ENCODE measurements at regions not wholly inside any gene's neighbourhood (a gene's known extent, or its start where the extent isn't known, plus 50 kb on each side); places are given as distances from the start of the nearest gene placed in this dataset.
A peak's percentile ranks its signal among the peaks of the same experiment; 100 is the strongest.

DNA sequence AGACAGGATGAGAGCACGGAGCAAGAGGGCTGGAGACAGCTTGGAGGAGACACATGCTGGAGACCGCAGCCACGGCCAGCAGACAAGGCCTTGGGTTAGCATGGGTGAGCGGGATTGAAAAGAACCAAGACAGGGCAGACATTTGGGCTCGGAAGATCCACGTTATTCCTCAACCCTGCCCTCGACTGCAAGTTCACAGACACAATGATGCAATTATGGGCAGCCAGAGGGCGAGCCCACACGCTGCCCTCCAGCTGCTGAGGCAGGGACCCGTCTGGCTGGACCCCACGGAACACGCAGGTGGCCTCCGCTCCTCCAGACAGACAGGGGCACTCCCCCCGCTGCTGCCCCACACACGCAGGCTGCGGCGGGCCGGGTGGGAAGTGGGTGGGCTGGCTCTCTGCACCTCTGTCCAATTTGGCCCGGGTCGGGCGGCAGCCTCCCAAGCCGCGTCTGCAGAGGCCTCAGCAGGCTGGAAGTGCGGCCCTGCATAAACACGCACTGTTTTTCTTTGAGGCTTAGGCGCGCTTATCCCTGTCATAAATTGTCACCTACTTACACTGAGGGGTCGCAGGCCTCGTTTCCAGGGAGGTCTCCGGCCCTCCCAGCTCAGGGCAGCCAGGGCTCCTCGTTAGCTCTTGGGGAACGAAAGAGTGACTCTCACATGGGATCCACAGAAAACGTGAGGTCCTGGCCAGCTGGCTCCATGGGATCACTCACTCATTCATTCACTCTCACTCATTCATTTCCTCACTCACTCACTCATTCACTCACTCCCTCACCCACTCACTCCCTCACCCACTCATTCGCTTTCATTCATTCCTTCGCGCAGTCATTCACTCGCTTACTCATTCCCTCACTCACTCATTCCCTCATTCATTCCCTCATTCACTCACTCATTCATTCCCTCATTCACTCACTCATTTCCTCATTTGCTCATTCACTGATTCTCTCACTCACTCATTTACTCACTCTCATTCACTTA is 303.9 kb downstream of the C16orf95 start (continued):
- TF ChIP-seq ZNF366 (tag by site-specific recombination; conservative IDR thresholded peaks at IDR 0.05) (0 out of 2 replicates have a peak, but pooled peaks have one; percentile 7), ZFHX2 (tag by site-specific recombination; conservative IDR thresholded peaks at IDR 0.05) (peak; percentile 52; the same call in 1 of the 2 replicates), ZNF544 (tag by site-specific recombination; IDR thresholded peaks at IDR 0.05) (no peak)

DNA sequence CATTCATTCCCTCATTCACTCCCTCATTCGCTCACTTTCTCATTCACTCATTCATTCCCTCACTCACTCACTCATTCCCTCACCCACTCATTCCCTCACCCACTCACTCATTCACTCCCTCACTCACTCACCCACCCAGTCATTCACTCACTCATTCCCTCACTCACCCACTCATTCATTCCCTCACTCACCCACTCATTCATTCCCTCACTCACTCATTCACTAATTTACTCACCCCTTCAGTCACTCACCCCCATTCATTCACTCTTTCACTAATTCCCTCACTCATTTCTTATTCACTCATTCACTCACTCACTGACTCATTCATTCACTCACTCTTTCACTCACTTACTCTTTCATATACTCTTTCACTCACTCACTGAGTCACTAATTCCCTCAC is 303.1 kb downstream of the C16orf95 start:
- TF ChIP-seq ZBTB17 (tag by site-specific recombination; IDR thresholded peaks at IDR 0.05) = no peak
- no peak for TF ChIP-seq ZNF555 (tag by site-specific recombination; conservative IDR thresholded peaks at IDR 0.05)
- TF ChIP-seq ZNF248 (tag by site-specific recombination; IDR thresholded peaks at IDR 0.05) = no peak
- TF ChIP-seq, protein P1, sequence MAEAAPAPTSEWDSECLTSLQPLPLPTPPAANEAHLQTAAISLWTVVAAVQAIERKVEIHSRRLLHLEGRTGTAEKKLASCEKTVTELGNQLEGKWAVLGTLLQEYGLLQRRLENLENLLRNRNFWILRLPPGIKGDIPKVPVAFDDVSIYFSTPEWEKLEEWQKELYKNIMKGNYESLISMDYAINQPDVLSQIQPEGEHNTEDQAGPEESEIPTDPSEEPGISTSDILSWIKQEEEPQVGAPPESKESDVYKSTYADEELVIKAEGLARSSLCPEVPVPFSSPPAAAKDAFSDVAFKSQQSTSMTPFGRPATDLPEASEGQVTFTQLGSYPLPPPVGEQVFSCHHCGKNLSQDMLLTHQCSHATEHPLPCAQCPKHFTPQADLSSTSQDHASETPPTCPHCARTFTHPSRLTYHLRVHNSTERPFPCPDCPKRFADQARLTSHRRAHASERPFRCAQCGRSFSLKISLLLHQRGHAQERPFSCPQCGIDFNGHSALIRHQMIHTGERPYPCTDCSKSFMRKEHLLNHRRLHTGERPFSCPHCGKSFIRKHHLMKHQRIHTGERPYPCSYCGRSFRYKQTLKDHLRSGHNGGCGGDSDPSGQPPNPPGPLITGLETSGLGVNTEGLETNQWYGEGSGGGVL (tag by site-specific recombination; IDR thresholded peaks at IDR 0.05) = no peak
- peak; percentile 77 for TF ChIP-seq PRDM1 (tag by site-specific recombination; IDR thresholded peaks at IDR 0.05)
- TF ChIP-seq EGR2 (tag by site-specific recombination; IDR thresholded peaks at IDR 0.05; ENCODE audit: low read depth) = peak; percentile 70; the same call in 1 of the 2 replicates
- TF ChIP-seq ZNF558 (tag by site-specific recombination; IDR thresholded peaks at IDR 0.05) = no peak
- peak; percentile 84 for TF ChIP-seq ZNF366 (tag by site-specific recombination; conservative IDR thresholded peaks at IDR 0.05)
- peak; percentile 72 for TF ChIP-seq ZFHX2 (tag by site-specific recombination; conservative IDR thresholded peaks at IDR 0.05)
- TF ChIP-seq, protein P2, sequence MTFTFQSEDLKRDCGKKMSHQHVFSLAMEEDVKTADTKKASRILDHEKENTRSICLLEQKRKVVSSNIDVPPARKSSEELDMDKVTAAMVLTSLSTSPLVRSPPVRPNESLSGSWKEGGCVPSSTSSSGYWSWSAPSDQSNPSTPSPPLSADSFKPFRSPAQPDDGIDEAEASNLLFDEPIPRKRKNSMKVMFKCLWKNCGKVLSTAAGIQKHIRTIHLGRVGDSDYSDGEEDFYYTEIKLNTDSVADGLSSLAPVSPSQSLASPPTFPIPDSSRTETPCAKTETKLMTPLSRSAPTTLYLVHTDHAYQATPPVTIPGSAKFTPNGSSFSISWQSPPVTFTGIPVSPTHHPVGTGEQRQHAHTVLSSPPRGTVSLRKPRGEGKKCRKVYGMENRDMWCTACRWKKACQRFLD (tag by site-specific recombination; IDR thresholded peaks at IDR 0.05) = no peak
- no peak for TF ChIP-seq ZNF623 (tag by site-specific recombination; IDR thresholded peaks at IDR 0.05)
- TF ChIP-seq, protein P3, sequence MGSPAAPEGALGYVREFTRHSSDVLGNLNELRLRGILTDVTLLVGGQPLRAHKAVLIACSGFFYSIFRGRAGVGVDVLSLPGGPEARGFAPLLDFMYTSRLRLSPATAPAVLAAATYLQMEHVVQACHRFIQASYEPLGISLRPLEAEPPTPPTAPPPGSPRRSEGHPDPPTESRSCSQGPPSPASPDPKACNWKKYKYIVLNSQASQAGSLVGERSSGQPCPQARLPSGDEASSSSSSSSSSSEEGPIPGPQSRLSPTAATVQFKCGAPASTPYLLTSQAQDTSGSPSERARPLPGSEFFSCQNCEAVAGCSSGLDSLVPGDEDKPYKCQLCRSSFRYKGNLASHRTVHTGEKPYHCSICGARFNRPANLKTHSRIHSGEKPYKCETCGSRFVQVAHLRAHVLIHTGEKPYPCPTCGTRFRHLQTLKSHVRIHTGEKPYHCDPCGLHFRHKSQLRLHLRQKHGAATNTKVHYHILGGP (tag by site-specific recombination; IDR thresholded peaks at IDR 0.05) = 0 out of 2 replicates have a peak, but pooled peaks have one; percentile 12
- TF ChIP-seq WT1 (tag by site-specific recombination; IDR thresholded peaks at IDR 0.05) = no peak
- 0 out of 2 replicates have a peak, but pooled peaks have one; percentile 63 for TF ChIP-seq ZNF311 (tag by site-specific recombination; IDR thresholded peaks at IDR 0.05; ENCODE audit: borderline replicate concordance)
- TF ChIP-seq TRIM28 (IDR thresholded peaks at IDR 0.05; ENCODE audit: borderline replicate concordance, low read length) = no peak
- TF ChIP-seq ZNF211 (tag by site-specific recombination; IDR thresholded peaks at IDR 0.05; ENCODE audit: low read depth) = no peak
- no peak for TF ChIP-seq ZNF169 (tag by site-specific recombination; IDR thresholded peaks at IDR 0.05)
- POLR2A ChIA-PET = no interaction called here
- H3K4me3 ChIP-seq (ENCODE audit: low read depth, low read length) = no peak overlapping the region
- H3K27ac ChIP-seq (ENCODE audit: extremely low read depth, low read depth, low read length) = no peak overlapping the region
- no peaks in the 10 kb centered on the region for H3K4me1 ChIP-seq (ENCODE audit: control insufficient read depth, insufficient read depth, low read length)
- H3K9me3 ChIP-seq (ENCODE audit: control insufficient read depth, insufficient read depth, low read depth, low read length) = no peaks in the 10 kb centered on the region
- CTCF ChIA-PET = no interaction called here
- H3K36me3 ChIP-seq (ENCODE audit: control insufficient read depth in 2 of 2, insufficient read depth in 1 of 2, low read length in 2 of 2) = no peaks in the 10 kb centered on the region

DNA sequence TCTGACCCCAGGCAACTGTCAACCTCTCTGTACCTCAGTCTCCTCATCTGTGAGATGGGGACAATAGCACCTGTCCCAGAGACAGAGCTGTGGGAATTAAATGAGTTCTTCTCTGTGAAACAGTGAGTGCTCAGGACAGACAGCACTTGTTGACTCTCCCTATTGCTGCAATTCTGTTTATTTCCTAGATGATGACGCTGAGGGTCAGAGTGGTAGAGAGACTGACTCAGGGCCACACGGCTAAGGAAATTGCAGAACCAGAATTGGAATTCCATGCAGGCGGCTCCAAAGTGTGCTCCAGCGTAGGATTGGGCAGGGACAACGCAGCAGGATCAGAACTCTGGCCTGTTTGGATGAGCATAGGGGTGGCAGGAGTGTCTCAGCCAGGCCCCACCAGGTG is 302.2 kb downstream of the C16orf95 start:
- Histone ChIP-seq H3K4me1 (ENCODE audit: control insufficient read depth, insufficient read depth, low read length) (no peaks in the 10 kb centered on the region), H3K36me3 (ENCODE audit: control insufficient read depth in 2 of 2, insufficient read depth in 1 of 2, low read length in 2 of 2) (no peaks in the 10 kb centered on the region), H3K4me3 (ENCODE audit: low read depth, low read length) (no peak overlapping the region), H3K27ac (ENCODE audit: extremely low read depth, low read depth, low read length) (no peak overlapping the region), H3K9me3 (ENCODE audit: control insufficient read depth, insufficient read depth, low read depth, low read length) (no peaks in the 10 kb centered on the region)
- CTCF ChIA-PET = no interaction called here
- POLR2A ChIA-PET = no interaction called here
- TF ChIP-seq ZNF654 (tag by site-specific recombination; IDR thresholded peaks at IDR 0.05; ENCODE audit: low read depth) (no peak), ZNF202 (tag by site-specific recombination; IDR thresholded peaks at IDR 0.05; ENCODE audit: borderline replicate concordance) (no peak), ZNF521 (tag by site-specific recombination; IDR thresholded peaks at IDR 0.05) (no peak), ZNF416 (tag by site-specific recombination; IDR thresholded peaks at IDR 0.05) (no peak), ZNF529 (tag by site-specific recombination; IDR thresholded peaks at IDR 0.05; ENCODE audit: insufficient replicate concordance) (no peak), ZNF155 (tag by site-specific recombination; IDR thresholded peaks at IDR 0.05) (no peak)
- TF ChIP-seq, protein P4, sequence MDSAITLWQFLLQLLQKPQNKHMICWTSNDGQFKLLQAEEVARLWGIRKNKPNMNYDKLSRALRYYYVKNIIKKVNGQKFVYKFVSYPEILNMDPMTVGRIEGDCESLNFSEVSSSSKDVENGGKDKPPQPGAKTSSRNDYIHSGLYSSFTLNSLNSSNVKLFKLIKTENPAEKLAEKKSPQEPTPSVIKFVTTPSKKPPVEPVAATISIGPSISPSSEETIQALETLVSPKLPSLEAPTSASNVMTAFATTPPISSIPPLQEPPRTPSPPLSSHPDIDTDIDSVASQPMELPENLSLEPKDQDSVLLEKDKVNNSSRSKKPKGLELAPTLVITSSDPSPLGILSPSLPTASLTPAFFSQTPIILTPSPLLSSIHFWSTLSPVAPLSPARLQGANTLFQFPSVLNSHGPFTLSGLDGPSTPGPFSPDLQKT (IDR thresholded peaks at IDR 0.05; ENCODE audit: borderline replicate concordance, low read depth, low read length) = no peak
- TF ChIP-seq, protein P5, sequence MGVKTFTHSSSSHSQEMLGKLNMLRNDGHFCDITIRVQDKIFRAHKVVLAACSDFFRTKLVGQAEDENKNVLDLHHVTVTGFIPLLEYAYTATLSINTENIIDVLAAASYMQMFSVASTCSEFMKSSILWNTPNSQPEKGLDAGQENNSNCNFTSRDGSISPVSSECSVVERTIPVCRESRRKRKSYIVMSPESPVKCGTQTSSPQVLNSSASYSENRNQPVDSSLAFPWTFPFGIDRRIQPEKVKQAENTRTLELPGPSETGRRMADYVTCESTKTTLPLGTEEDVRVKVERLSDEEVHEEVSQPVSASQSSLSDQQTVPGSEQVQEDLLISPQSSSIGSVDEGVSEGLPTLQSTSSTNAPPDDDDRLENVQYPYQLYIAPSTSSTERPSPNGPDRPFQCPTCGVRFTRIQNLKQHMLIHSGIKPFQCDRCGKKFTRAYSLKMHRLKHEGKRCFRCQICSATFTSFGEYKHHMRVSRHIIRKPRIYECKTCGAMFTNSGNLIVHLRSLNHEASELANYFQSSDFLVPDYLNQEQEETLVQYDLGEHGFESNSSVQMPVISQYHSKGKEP (tag by site-specific recombination; IDR thresholded peaks at IDR 0.05) = no peak
